GM10248 (cell line): ENCODE measurements at regions not wholly inside any gene's neighbourhood (a gene's known extent, or its start where the extent isn't known, plus 50 kb on each side); places are given as distances from the start of the nearest gene placed in this dataset.

ENCODE experiments used
- CTCF ChIA-PET: fragments of 300-600 bp; sonication (Branson Sonifier 250); formaldehyde crosslinking; extraction: SDS; loops from one replicate; lab custom pipeline; 2021; ENCODE audit warnings: antibody characterized with exemption; lab: Yijun Ruan, JAX
- POLR2A ChIA-PET: fragments of 350-650 bp; sonication (Branson Sonifier 250); formaldehyde crosslinking; extraction: SDS; loops from one replicate; lab custom pipeline; 2020; ENCODE audit warnings: antibody characterized with exemption; lab: Yijun Ruan, JAX
- DNase-seq: peaks from one replicate; pipeline ENCODE4 v3.0.0; 2012; ENCODE audit errors: extremely low spot score
- CTCF ChIP-seq: IDR thresholded peaks from 2 replicates; pipeline ENCODE4 v1.5.1; 2012; ENCODE audit warnings: mild to moderate bottlenecking, low read depth; ENCODE audit errors: extremely low read depth, missing control alignments, control extremely low read depth

DNA sequence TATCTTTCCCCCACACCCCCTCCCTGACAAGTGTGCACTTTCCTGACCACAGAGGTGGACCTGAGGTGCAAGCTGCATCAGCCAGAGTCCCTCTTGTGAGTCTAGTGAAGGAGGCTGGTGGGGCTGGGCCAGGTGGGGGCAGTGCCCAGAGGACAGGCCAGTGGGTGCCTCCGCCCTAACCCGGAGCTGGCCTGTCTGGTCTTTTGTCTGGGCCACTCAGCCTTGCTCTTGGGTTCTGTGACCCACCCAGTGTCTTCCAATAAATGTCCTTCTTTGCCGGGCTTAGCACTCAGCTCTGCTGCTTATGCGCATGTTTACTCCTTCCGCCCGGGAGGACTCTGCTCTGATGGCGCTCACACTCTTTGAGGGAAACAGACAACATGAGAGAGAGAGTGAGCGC is 526.2 kb downstream of the TBC1D22A start:
- ChIA-PET CTCF (no interaction called here), POLR2A (no interaction called here)
- TF ChIP-seq CTCF, result no peak
- no peak for DNase-seq

- DNase-seq, result no peak
- no peak for TF ChIP-seq CTCF
- POLR2A ChIA-PET, result no interaction called here
- CTCF ChIA-PET, result no interaction called here
These were observed 525.1 kb downstream of the TBC1D22A start for GRCh38 chr22:47287516-47287915.

DNA sequence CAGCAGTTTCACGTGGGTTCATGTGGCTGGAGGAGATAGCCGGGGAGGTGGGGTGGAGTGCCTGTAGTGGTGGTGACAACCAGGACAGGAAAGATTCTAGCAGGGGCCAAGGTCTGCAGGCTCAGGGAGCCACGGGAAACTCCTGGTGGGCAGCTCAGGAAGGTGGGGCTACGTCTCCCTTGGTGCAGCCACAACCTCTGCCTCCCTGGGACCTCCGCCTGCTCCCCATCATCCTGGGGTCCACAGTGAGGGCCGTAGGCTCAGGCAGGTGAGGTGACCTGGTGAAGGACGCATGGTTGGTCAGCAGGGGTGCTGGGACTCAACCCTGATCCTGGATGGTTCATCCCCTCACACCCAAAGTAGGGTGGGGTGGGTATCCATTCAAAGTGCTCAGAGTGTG is 524.1 kb downstream of the TBC1D22A start:
- ChIA-PET POLR2A (no interaction called here), CTCF (no interaction called here)
- DNase-seq, result no peak
- TF ChIP-seq CTCF, result no peak

DNA sequence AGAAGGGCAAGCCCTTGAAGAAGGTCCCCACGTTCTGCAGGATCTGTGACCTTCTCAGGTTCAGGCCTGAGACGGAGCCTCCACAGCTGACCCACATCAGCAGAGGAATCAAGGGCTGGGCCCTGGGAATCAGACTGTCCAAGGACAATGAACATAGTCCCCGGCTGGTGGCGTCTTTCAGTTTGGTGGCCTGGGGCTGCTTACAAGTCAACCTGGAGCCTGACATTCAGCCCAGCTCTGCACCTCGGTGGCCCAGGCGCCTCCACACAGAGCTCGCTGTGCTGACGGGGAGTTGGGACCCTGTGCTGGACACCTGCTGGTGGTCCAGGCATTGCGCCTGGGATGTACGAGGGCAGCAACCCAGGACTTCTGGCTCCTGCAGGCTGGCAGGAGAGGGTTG is 523.5 kb downstream of the TBC1D22A start:
- TF ChIP-seq CTCF, result no peak
- DNase-seq, result no peak
- ChIA-PET CTCF (no interaction called here), POLR2A (no interaction called here)

- ChIA-PET POLR2A (no interaction called here), CTCF (no interaction called here)
- no peak for DNase-seq
- TF ChIP-seq CTCF, result no peak
These were observed 522.4 kb downstream of the TBC1D22A start for GRCh38 chr22:47284822-47285221.

GRCh38 chr22:47284360-47284759 is 521.9 kb downstream of the TBC1D22A start:
- ChIA-PET CTCF (no interaction called here), POLR2A (no interaction called here)
- no peak for TF ChIP-seq CTCF
- no peak for DNase-seq

GRCh38 chr22:47283616-47284270 is 521.3 kb downstream of the TBC1D22A start:
- DNase-seq, result no peak
- ChIA-PET CTCF (interaction anchor here (1.8 kb wide), 1 partner anchor 19 kb away, joined by 5 read pairs; no protein-coding TSS in a partner anchor), POLR2A (no interaction called here)
- no peak for TF ChIP-seq CTCF
